Fibroblast of lung (primary cell): ENCODE measurements at regions not wholly inside any gene's neighbourhood (a gene's known extent, or its start where the extent isn't known, plus 50 kb on each side); places are given as distances from the start of the nearest gene placed in this dataset.

Experiments used
- DNase-seq, 2 donors: peaks; one replicate each; pipeline versions ENCODE4 v3.0.0 to v3.0.0-alpha.2; 2010; ENCODE audit warnings: low read depth in 2 of 2
- H2AFZ ChIP-seq: 2 replicates; pipeline ENCODE4 v1.5.1; 2012; ENCODE audit warnings: low read length, control low read depth, inconsistent platforms
- H3K27ac ChIP-seq: 2 replicates; pipeline ENCODE4 v1.5.1; 2011; ENCODE audit warnings: low read length, control low read depth; ENCODE audit not compliant: insufficient read depth
- H3K27me3 ChIP-seq: 2 replicates; pipeline ENCODE4 v1.5.1; 2011; ENCODE audit warnings: mild to moderate bottlenecking, low read length; ENCODE audit not compliant: control insufficient read depth, insufficient read depth
- H3K36me3 ChIP-seq: 2 replicates; pipeline ENCODE4 v1.5.1; 2011; ENCODE audit warnings: low read length; ENCODE audit not compliant: control insufficient read depth, insufficient read depth
- H3K4me1 ChIP-seq: 2 replicates; pipeline ENCODE4 v1.5.1; 2011; ENCODE audit warnings: low read length; ENCODE audit not compliant: control insufficient read depth, insufficient read depth; ENCODE audit errors: extremely low read depth
- H3K4me2 ChIP-seq: 2 replicates; pipeline ENCODE4 v1.5.1; 2011; ENCODE audit warnings: low read length, control low read depth; ENCODE audit not compliant: insufficient read depth; ENCODE audit errors: extremely low read depth
- H3K4me3 ChIP-seq, 4 experiments: fragments of 200-600 bp in 1 of 4; sonication (generic) in 1 of 4; replicated peaks in 1 of 4; 2 replicates each; pipeline ENCODE4 v1.5.1; 2011 to 2016; ENCODE audit warnings: low read length in 4 of 4, low read depth in 3 of 4, mild to moderate bottlenecking in 3 of 4, control low read depth in 2 of 4, inconsistent platforms in 1 of 4, mixed read lengths in 1 of 4; ENCODE audit not compliant: insufficient read depth in 1 of 4; ENCODE audit errors: control extremely low read depth in 1 of 4
- H3K79me2 ChIP-seq: 2 replicates; pipeline ENCODE4 v1.5.1; 2012; ENCODE audit warnings: mild to moderate bottlenecking, low read length, inconsistent platforms; ENCODE audit not compliant: control insufficient read depth, insufficient read depth
- H3K9ac ChIP-seq: 2 replicates; pipeline ENCODE4 v1.5.1; 2011; ENCODE audit warnings: mild to moderate bottlenecking, low read length, control low read depth; ENCODE audit not compliant: insufficient read depth
- H3K9me3 ChIP-seq: 2 replicates; pipeline ENCODE4 v1.5.1; 2012; ENCODE audit warnings: low read depth, low read length; ENCODE audit not compliant: control insufficient read depth, insufficient read depth
- H4K20me1 ChIP-seq: 2 replicates; pipeline ENCODE4 v1.5.1; 2011; ENCODE audit warnings: low read length; ENCODE audit not compliant: control insufficient read depth, insufficient read depth; ENCODE audit errors: extremely low read depth
- EZH2 ChIP-seq: IDR thresholded peaks from 2 replicates; pipeline ENCODE4 v1.5.1; 2012; ENCODE audit warnings: low read length, control low read depth, mild to moderate bottlenecking; ENCODE audit errors: missing control alignments
- TF ChIP-seq, protein P1 (sequence below), 2 donors: IDR thresholded peaks in 1 of 2; conservative IDR thresholded peaks in 1 of 2; 1 replicate in 1 of 2; 2 replicates in 1 of 2; pipeline ENCODE4 v1.5.1; 2011 to 2012; ENCODE audit warnings: low read length in 2 of 2, control low read depth in 1 of 2, inconsistent platforms in 1 of 2, low read depth in 1 of 2, mild to moderate bottlenecking in 1 of 2

- Histone ChIP-seq H3K4me2 (no peak overlapping the region), H3K9me3 (no peaks in the 10 kb centered on the region), H2AFZ (no peak overlapping the region), H3K4me3 (no peak overlapping the region), H3K36me3 (no peaks in the 10 kb centered on the region), H3K9ac (no peak overlapping the region), H3K79me2 (no peaks in the 10 kb centered on the region), H3K4me1 (no peaks in the 10 kb centered on the region), H3K27ac (no peak overlapping the region), H4K20me1 (no peaks in the 10 kb centered on the region), H3K27me3 (no peaks in the 10 kb centered on the region)
- TF ChIP-seq, protein P1, sequence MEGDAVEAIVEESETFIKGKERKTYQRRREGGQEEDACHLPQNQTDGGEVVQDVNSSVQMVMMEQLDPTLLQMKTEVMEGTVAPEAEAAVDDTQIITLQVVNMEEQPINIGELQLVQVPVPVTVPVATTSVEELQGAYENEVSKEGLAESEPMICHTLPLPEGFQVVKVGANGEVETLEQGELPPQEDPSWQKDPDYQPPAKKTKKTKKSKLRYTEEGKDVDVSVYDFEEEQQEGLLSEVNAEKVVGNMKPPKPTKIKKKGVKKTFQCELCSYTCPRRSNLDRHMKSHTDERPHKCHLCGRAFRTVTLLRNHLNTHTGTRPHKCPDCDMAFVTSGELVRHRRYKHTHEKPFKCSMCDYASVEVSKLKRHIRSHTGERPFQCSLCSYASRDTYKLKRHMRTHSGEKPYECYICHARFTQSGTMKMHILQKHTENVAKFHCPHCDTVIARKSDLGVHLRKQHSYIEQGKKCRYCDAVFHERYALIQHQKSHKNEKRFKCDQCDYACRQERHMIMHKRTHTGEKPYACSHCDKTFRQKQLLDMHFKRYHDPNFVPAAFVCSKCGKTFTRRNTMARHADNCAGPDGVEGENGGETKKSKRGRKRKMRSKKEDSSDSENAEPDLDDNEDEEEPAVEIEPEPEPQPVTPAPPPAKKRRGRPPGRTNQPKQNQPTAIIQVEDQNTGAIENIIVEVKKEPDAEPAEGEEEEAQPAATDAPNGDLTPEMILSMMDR (conservative IDR thresholded peaks at IDR 0.05 in 1 of 2, IDR thresholded peaks at IDR 0.05 in 1 of 2; ENCODE audit: low read depth in 1 of 2, low read length in 2 of 2), result no peak
- TF ChIP-seq EZH2, result no peak
- no peak for DNase-seq
Measured at GRCh38 chr1:14163246-14163645, 435.2 kb upstream of the KAZN start.

GRCh38 chr1:14165371-14165801, 433.1 kb upstream of the KAZN start:
- H3K4me2 ChIP-seq, result no peak overlapping the region
- no peak overlapping the region for H3K9ac ChIP-seq
- no peaks in the 10 kb centered on the region for H3K79me2 ChIP-seq
- no peak overlapping the region for H2AFZ ChIP-seq
- no peak for DNase-seq
- H3K4me1 ChIP-seq, result no peaks in the 10 kb centered on the region
- no peaks in the 10 kb centered on the region for H4K20me1 ChIP-seq
- TF ChIP-seq, protein P1 (conservative IDR thresholded peaks at IDR 0.05 in 1 of 2, IDR thresholded peaks at IDR 0.05 in 1 of 2; ENCODE audit: low read depth in 1 of 2, low read length in 2 of 2), result no peak
- no peak for TF ChIP-seq EZH2
- no peaks in the 10 kb centered on the region for H3K27me3 ChIP-seq
- H3K36me3 ChIP-seq, result no peaks in the 10 kb centered on the region
- H3K4me3 ChIP-seq, result no peak overlapping the region
- no peak overlapping the region for H3K27ac ChIP-seq
- no peaks in the 10 kb centered on the region for H3K9me3 ChIP-seq

GRCh38 chr1:14167884-14168283, 430.6 kb upstream of the KAZN start:
- Histone ChIP-seq H3K4me3 (no peak overlapping the region), H3K4me1 (no peaks in the 10 kb centered on the region), H3K9ac (no peak overlapping the region), H3K79me2 (no peaks in the 10 kb centered on the region), H3K27ac (no peak overlapping the region), H3K36me3 (no peaks in the 10 kb centered on the region), H4K20me1 (no peaks in the 10 kb centered on the region), H3K4me2 (no peak overlapping the region), H2AFZ (no peak overlapping the region), H3K9me3 (no peaks in the 10 kb centered on the region), H3K27me3 (no peaks in the 10 kb centered on the region)
- DNase-seq, result no peak
- TF ChIP-seq, protein P1 (conservative IDR thresholded peaks at IDR 0.05 in 1 of 2, IDR thresholded peaks at IDR 0.05 in 1 of 2; ENCODE audit: low read depth in 1 of 2, low read length in 2 of 2), result no peak
- no peak for TF ChIP-seq EZH2
